ENCODE measurements at regions not wholly inside any gene's neighbourhood (a gene's known extent, or its start where the extent isn't known, plus 50 kb on each side); places are given as distances from the start of the nearest gene placed in this dataset.

DNA sequence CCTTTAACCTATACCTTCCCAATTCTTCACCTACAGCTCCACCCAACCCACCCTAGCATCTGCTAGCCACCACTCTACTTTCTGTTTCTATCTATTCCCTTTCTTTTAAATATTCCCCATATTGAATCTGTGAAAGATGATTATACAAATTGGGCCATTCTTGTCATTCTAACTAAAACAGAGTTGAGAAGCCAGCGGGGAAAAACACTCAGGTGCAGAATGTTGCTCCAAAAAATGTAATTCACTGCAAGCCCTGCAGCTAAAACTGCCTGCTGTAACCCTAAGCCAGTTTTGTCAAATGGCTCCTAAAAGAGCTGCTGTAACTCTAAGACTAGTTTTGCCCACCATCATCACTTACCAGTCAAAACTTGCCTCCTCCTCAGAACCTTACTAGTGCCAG, 1468.6 kb upstream of the MIR17HG start:
- Histone ChIP-seq H3K4me3 (ENCODE audit: low read length) (no peak overlapping the region), H3K27me3 (ENCODE audit: insufficient read depth, low read length) (no peaks in the 10 kb centered on the region), H3K9me3 (ENCODE audit: low read depth, low read length) (no peaks in the 10 kb centered on the region), H3K4me1 (ENCODE audit: insufficient read depth, low read length) (no peaks in the 10 kb centered on the region)

DNA sequence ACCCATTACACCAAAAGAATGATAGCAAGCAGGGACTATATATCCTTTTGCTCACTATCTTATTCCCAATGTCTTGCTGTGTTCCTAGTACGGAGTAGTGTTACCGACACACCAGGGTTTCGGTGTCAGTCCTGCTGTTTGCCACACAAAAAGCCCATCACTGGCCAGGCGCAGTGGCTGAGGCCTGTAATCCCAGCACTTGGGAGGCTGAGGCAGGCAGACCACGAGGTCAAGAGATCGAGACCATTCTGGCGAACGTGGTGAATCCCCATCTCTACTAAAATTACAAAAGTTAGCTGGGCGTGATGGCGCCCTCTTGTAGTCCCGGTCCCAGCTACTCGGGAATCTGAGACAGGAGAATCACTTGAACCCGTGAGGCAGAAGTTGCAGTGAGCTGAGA, 1467.3 kb upstream of the MIR17HG start:
- Histone ChIP-seq H3K9me3 (ENCODE audit: low read depth, low read length) (no peaks in the 10 kb centered on the region), H3K4me3 (ENCODE audit: low read length) (no peak overlapping the region), H3K4me1 (ENCODE audit: insufficient read depth, low read length) (no peaks in the 10 kb centered on the region), H3K27me3 (ENCODE audit: insufficient read depth, low read length) (no peaks in the 10 kb centered on the region)

DNA sequence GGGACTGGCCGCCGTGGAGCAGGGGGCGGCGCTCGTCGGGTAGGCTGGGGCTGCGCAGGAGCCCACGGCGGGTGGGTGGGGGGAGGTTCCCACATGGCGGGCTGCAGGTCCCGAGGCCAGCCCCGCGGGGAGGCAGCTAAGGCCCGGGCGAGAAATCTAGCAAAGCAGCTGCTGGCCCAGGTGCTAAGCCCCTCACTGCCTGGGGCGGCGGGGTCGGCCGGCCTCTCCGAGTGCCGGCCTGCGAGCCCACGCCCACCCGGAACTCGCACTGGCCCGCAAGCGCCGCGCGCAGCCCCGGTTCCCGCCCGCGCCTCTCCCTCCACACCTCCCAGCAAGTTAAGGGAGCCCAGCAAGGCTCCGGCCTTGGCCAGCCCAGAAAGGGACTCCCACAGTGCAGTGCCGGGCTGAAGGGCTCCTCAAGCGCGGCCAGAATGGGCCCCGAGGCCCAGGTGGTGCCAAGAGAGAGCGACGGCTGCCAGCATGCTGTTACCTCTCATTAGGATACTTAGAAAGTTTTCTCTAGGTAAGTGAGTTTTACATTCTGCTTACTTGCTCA, 1463.5 kb upstream of the MIR17HG start:
- H3K27me3 ChIP-seq (ENCODE audit: insufficient read depth, low read length) = no peaks in the 10 kb centered on the region
- no peaks in the 10 kb centered on the region for H3K9me3 ChIP-seq (ENCODE audit: low read depth, low read length)
- H3K4me3 ChIP-seq (ENCODE audit: low read length) = no peak overlapping the region
- no peaks in the 10 kb centered on the region for H3K4me1 ChIP-seq (ENCODE audit: insufficient read depth, low read length)

DNA sequence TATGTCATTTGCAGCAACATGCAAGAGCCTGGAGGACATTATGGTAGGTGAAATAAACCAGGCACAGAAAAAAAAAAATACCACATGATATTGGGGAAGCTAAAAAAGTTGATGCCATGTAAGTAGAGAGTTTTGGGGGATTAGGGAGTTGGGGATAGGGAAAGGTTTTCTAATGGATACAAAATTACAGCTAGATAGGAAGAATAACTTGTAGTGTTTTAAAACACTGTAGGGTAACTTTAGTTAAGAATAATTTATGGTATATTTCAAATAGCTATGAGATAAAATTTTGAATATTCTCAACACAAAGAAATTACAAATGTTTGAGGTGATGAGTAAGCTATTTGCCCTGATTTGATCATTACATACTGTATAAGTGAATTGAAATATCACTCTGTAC, 1456.7 kb upstream of the MIR17HG start:
- Histone ChIP-seq H3K27me3 (ENCODE audit: insufficient read depth, low read length) (no peaks in the 10 kb centered on the region), H3K4me3 (ENCODE audit: low read length) (no peak overlapping the region), H3K4me1 (ENCODE audit: insufficient read depth, low read length) (no peaks in the 10 kb centered on the region), H3K9me3 (ENCODE audit: low read depth, low read length) (no peaks in the 10 kb centered on the region)

DNA sequence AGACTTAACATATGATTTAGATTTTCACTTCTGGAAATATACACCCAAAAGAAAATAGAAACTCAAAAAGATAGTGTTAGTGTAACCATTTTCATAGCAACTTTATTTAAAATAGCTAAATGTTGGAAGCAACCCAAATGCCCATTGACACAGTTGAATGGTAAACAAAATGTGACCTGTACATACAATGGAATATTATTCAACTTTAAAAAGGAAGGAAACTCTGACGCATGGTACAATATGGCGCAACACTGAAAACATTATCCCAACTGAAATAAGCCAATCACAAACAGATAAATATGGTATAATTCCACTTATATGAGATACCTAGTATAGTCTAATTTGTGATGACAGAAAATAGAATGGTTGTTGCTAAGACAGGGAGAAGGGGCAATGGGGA, 1456.1 kb upstream of the MIR17HG start:
- Histone ChIP-seq H3K4me1 (ENCODE audit: insufficient read depth, low read length) (no peaks in the 10 kb centered on the region), H3K27me3 (ENCODE audit: insufficient read depth, low read length) (no peaks in the 10 kb centered on the region), H3K9me3 (ENCODE audit: low read depth, low read length) (no peaks in the 10 kb centered on the region), H3K4me3 (ENCODE audit: low read length) (no peak overlapping the region)

DNA sequence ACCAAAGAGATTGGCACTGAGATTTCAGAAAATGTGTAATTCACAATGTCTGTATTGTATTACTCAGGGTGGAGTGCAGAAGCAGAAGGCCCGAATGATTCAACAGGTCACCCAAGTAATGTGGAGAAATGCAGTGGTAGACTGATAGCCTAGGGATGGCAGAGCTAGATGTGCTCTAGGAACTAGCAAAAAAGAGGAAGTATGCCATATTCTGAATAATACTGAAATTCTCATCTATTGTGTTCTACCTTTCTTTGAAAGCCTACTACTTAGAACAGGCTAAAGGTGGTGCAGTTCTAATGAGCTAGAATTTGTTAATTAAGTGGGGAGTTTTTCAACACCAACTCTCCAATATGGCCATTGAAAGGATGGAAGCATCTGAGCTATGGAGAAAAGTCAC, 1449.8 kb upstream of the MIR17HG start:
- no peaks in the 10 kb centered on the region for H3K4me1 ChIP-seq (ENCODE audit: insufficient read depth, low read length)
- no peak overlapping the region for H3K4me3 ChIP-seq (ENCODE audit: low read length)
- no peaks in the 10 kb centered on the region for H3K27me3 ChIP-seq (ENCODE audit: insufficient read depth, low read length)
- H3K9me3 ChIP-seq (ENCODE audit: low read depth, low read length) = peaks cover 4% of the 10 kb centered on the region

DNA sequence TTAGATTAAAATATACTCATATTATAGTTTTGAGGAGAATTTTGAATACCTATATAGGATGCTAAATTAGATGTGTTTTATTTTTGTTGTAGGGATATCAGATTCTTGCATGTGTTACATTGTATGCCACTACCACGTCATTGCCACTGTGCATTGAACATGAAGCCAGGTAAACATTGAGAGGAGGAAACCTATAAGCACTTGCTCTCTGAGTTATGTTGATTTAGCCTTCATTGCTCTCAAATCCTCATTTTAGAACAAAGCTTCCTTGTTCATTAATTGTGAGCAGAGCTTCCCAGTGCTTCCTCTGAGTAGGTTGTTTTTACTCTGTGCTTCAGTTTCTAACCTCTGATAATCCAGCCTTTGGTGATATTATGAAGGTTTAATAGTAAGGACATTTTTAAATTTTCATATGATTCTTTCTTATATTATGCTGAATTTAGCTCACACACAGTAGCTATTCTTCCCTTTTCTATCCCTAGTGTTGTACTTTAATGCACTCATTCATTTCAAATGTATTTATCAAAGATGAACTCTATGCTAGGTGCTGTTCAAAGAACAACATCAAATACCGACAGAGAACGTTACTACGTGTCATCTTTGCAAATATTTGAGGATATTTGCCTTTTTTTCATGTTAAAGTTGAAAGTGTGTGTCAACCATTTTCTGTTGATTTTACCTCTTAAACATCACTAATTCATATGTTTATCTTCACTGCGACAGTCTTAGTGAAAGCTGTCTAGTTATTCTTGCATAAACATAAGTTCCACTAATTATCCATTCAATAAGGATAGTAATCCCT, 1448.0 kb upstream of the MIR17HG start:
- H3K9me3 ChIP-seq (ENCODE audit: low read depth, low read length) = peaks cover 4% of the 10 kb centered on the region
- no peaks in the 10 kb centered on the region for H3K27me3 ChIP-seq (ENCODE audit: insufficient read depth, low read length)
- H3K4me3 ChIP-seq (ENCODE audit: low read length) = no peak overlapping the region
- H3K4me1 ChIP-seq (ENCODE audit: insufficient read depth, low read length) = no peaks in the 10 kb centered on the region

DNA sequence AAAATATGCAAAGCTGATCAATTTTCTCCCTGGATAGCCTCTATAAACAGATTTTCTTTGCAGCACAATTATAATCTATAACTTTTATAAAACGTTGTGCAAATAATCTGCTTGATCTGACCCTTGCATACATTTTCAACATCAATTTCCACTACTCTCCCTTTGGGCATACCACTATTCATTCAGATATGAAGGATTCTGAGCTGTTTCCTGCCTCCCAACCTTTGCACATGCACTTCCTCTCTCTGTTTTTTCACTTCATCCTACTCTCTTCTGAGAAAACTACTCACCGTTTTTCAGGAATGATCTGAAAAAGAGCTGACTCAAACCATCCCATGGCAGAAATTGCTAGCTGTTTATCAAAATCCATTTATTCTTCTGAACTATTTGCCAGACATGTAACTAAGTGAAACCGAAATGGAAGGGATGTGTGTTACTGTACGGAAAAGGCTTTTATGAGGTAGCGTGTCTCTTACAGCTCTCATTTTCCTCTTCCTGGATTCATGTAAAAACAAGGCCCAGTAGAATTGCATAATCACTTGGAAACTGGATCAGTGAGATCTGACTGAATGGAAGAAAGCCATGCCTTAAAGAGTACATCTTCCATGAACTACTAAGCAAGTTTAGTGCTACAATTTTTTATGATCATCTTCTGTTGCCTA, 1447.3 kb upstream of the MIR17HG start:
- peaks cover 4% of the 10 kb centered on the region for H3K9me3 ChIP-seq (ENCODE audit: low read depth, low read length)
- no peak overlapping the region for H3K4me3 ChIP-seq (ENCODE audit: low read length)
- no peaks in the 10 kb centered on the region for H3K4me1 ChIP-seq (ENCODE audit: insufficient read depth, low read length)
- H3K27me3 ChIP-seq (ENCODE audit: insufficient read depth, low read length) = no peaks in the 10 kb centered on the region

DNA sequence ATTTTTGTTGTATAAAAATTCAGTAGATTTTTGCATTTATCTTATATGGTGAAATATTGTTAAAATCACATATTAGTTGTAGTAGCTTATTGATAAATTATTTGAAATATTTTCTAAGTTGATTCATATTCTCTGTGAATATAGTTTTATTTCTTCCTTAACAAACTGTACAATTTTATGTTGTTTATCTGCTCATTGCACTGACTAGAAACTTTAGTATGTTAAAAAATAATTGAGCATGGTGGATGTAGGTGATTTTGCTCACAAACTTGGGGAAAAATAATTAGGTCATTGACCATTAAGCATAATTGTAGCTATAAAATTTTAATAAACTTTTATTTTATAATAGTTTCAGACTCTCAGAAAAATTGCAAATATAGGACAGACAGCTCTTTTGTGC, 1445.3 kb upstream of the MIR17HG start:
- H3K9me3 ChIP-seq (ENCODE audit: low read depth, low read length) = peaks cover 7% of the 10 kb centered on the region
- H3K4me3 ChIP-seq (ENCODE audit: low read length) = no peak overlapping the region
- no peaks in the 10 kb centered on the region for H3K27me3 ChIP-seq (ENCODE audit: insufficient read depth, low read length)
- H3K4me1 ChIP-seq (ENCODE audit: insufficient read depth, low read length) = no peaks in the 10 kb centered on the region

DNA sequence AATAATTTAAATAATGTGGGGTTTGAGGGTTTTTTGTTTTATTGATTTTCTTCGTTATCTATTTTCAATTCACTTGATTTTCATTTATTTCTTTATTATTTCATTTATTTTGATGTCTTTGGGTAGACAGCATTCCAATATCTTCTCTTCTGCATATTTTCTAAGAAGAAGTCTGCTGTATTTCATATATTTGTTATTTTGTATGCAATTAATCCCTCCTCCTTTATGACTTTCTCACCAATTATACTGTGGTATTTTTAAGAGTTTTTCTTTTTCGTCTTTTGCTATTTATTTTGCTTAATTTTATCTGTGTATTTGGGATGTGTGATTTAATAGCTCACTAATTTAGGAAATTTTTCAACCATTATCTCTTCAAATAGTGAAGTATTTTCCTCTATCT, 1444.4 kb upstream of the MIR17HG start:
- H3K4me3 ChIP-seq (ENCODE audit: low read length) = no peak overlapping the region
- peaks cover 9% of the 10 kb centered on the region for H3K9me3 ChIP-seq (ENCODE audit: low read depth, low read length)
- H3K27me3 ChIP-seq (ENCODE audit: insufficient read depth, low read length) = no peaks in the 10 kb centered on the region
- no peaks in the 10 kb centered on the region for H3K4me1 ChIP-seq (ENCODE audit: insufficient read depth, low read length)

DNA sequence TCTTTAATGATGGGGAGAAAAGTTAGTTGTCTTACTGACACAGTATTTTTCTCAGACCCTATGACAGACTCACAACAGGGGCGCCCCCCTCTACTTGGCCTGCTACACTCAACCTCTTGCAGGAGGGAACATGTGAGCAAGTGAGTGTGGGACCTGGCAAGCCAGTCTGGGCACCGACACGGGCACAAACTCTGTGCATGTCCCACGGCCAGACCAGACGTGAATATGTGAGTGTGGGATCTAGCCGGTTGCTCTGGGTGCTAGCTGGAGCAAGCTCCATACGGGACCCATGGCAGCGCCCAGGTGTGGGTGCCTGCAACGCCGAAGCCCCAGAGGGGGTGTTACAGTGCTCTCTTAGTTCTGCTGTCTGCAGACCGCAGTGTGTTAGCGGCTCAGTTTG, 1437.3 kb upstream of the MIR17HG start:
- Histone ChIP-seq H3K27me3 (ENCODE audit: insufficient read depth, low read length) (no peaks in the 10 kb centered on the region), H3K4me1 (ENCODE audit: insufficient read depth, low read length) (no peaks in the 10 kb centered on the region), H3K9me3 (ENCODE audit: low read depth, low read length) (peaks cover 5% of the 10 kb centered on the region), H3K4me3 (ENCODE audit: low read length) (no peak overlapping the region)

DNA sequence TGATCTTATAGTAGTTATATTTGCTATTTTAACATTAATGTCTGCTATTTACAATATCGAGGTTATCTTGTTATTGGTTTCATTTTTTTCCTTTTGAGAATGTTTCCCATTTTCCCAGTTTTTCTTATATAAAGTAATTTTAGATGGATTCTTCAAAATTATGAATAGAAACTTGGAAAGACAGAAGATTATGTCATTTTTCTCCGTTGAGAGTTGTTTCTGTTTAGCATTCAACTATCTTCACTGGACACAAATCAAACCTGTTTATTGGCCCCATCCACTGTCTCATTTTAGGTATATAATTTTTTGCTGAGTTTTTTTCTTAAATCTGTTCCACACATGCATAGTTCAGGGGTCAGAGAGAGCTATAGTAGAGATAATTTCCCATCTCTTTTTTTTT, 1430.9 kb upstream of the MIR17HG start:
- Histone ChIP-seq H3K9me3 (ENCODE audit: low read depth, low read length) (no peaks in the 10 kb centered on the region), H3K27me3 (ENCODE audit: insufficient read depth, low read length) (no peaks in the 10 kb centered on the region), H3K4me3 (ENCODE audit: low read length) (no peak overlapping the region), H3K4me1 (ENCODE audit: insufficient read depth, low read length) (no peaks in the 10 kb centered on the region)

DNA sequence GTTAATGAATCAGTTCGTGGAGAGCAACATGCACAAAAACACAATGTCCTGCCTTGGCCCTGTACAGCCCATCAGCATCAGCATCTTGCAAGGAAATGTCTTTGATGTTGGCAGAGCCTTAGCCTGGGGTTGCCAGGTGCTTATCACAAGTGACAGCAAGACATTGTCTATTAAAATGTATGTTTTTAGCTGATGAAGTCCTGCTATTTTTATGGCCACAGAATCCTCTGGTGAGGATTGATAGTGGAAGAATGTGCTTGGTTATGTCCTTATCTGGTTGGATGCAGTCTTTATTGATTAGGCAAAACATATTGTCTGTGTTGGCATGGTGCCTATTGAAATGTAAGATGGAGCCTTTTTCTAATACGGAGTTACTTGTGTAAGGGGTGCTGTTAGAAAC, 1427.0 kb upstream of the MIR17HG start:
- no peaks in the 10 kb centered on the region for H3K9me3 ChIP-seq (ENCODE audit: low read depth, low read length)
- H3K27me3 ChIP-seq (ENCODE audit: insufficient read depth, low read length) = no peaks in the 10 kb centered on the region
- no peaks in the 10 kb centered on the region for H3K4me1 ChIP-seq (ENCODE audit: insufficient read depth, low read length)
- H3K4me3 ChIP-seq (ENCODE audit: low read length) = no peak overlapping the region

DNA sequence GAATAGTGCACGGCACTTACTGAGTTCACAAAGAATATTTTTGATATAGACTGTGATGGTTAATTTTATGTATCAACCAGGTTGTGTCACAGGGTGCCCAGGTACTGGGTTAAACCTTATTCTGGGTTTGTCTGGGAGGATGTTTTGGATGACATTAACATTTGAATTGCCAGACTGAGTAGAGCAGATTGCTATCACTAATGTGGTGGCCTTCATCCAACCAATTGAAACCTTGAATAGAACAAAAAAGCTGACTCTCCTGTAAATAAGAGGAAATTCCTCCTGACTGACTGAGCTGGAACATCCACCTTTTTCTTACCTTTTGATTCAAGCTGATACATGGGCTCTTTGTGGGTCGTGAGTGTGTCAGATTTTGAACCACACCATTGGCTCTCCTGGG, 1424.4 kb upstream of the MIR17HG start:
- H3K9me3 ChIP-seq (ENCODE audit: low read depth, low read length) = no peaks in the 10 kb centered on the region
- H3K27me3 ChIP-seq (ENCODE audit: insufficient read depth, low read length) = no peaks in the 10 kb centered on the region
- no peaks in the 10 kb centered on the region for H3K4me1 ChIP-seq (ENCODE audit: insufficient read depth, low read length)
- no peak overlapping the region for H3K4me3 ChIP-seq (ENCODE audit: low read length)

DNA sequence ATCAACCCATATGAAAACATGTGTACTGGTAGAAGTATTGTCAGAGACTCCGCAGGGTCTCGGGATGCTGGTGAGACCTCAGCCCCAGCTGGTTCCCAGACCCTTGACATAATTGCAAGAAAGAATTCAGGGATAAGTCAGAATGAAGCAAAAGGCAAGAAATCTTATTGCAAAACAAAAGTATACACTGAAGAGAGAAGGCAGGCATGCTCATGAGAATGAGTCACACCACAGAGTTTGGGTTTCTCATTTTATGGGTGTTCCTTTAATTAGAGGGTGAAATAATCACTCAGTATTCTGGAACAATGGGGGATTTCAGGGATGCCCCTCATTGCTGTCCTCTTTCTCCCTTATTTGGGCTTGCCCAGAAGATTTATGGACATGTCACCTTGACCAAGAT, 1423.8 kb upstream of the MIR17HG start:
- no peak overlapping the region for H3K4me3 ChIP-seq (ENCODE audit: low read length)
- H3K9me3 ChIP-seq (ENCODE audit: low read depth, low read length) = no peaks in the 10 kb centered on the region
- no peaks in the 10 kb centered on the region for H3K4me1 ChIP-seq (ENCODE audit: insufficient read depth, low read length)
- no peaks in the 10 kb centered on the region for H3K27me3 ChIP-seq (ENCODE audit: insufficient read depth, low read length)

DNA sequence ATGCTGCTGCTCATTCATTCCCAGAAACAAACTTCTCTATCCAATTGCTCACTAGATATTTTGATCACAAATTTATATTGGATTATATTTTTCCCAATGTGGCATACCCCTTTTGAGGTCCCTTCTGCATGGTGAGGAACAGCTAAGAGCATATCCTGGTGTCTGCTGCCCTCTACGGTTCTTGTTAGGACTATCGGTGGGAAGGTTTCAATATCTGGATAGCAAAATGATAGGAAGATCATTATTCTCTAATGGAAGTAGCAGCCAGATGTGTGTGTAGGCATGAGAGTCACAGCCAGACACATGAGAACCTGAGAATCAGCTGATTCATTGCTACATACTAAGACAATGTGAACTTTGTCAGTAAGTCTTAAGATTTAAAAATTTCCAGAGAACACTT, 1422.4 kb upstream of the MIR17HG start:
- no peaks in the 10 kb centered on the region for H3K4me1 ChIP-seq (ENCODE audit: insufficient read depth, low read length)
- H3K27me3 ChIP-seq (ENCODE audit: insufficient read depth, low read length) = no peaks in the 10 kb centered on the region
- no peaks in the 10 kb centered on the region for H3K9me3 ChIP-seq (ENCODE audit: low read depth, low read length)
- H3K4me3 ChIP-seq (ENCODE audit: low read length) = no peak overlapping the region

Data from mononuclear cell (primary cell).